OCI-LY1 (cell line): ENCODE measurements at regions not wholly inside any gene's neighbourhood (a gene's known extent, or its start where the extent isn't known, plus 50 kb on each side); places are given as distances from the start of the nearest gene placed in this dataset.

Experiments
- H2AFZ ChIP-seq: fragments of 200-600 bp; sonication (generic), shearing (Covaris generic); 2 replicates; pipeline ENCODE4 v1.6.0; 2014; ENCODE audit warnings: antibody characterized with exemption, mild to moderate bottlenecking, low read length
- H3F3A ChIP-seq: fragments of 200-600 bp; sonication (generic), shearing (Covaris generic); 2 replicates; pipeline ENCODE4 v1.6.0; 2014; ENCODE audit warnings: mild to moderate bottlenecking, antibody characterized with exemption, low read length, moderate library complexity; ENCODE audit not compliant: insufficient read depth
- H3K27ac ChIP-seq: fragments of 200-600 bp; sonication (generic); 2 replicates; pipeline ENCODE4 v1.5.1; 2014; ENCODE audit warnings: low read length, mixed run types, mild to moderate bottlenecking, low read depth; ENCODE audit not compliant: poor library complexity, severe bottlenecking
- H3K27me3 ChIP-seq: fragments of 200-600 bp; sonication (generic); 2 replicates; pipeline ENCODE4 v1.6.0; 2014; ENCODE audit warnings: antibody characterized with exemption, mild to moderate bottlenecking, low read length, moderate library complexity; ENCODE audit not compliant: insufficient read depth
- H3K36me3 ChIP-seq: fragments of 200-600 bp; sonication (generic); 2 replicates; pipeline ENCODE4 v1.6.1; 2014; ENCODE audit warnings: mild to moderate bottlenecking, antibody characterized with exemption, low read length, moderate library complexity, mixed read lengths; ENCODE audit not compliant: insufficient read depth
- H3K4me1 ChIP-seq: fragments of 200-600 bp; sonication (generic); 2 replicates; pipeline ENCODE4 v1.5.1; 2014; ENCODE audit warnings: mild to moderate bottlenecking, low read length, moderate library complexity; ENCODE audit not compliant: insufficient read depth, severe bottlenecking
- H3K4me2 ChIP-seq: fragments of 200-600 bp; sonication (generic), shearing (Covaris generic); 2 replicates; pipeline ENCODE4 v1.6.1; 2014; ENCODE audit warnings: low read length
- H3K4me3 ChIP-seq: fragments of 200-600 bp; sonication (generic); 2 replicates; pipeline ENCODE4 v1.5.1; 2014; ENCODE audit warnings: low read length, low read depth, mild to moderate bottlenecking, mixed read lengths; ENCODE audit not compliant: poor library complexity, severe bottlenecking
- H3K79me2 ChIP-seq: fragments of 200-600 bp; shearing (Covaris generic); 2 replicates; pipeline ENCODE4 v1.6.1; 2016; ENCODE audit warnings: mixed run types, low read length, mixed read lengths; ENCODE audit not compliant: insufficient read depth
- H3K9ac ChIP-seq: fragments of 200-600 bp; sonication (generic), shearing (Covaris generic); 2 replicates; pipeline ENCODE4 v1.6.1; 2014; ENCODE audit warnings: mild to moderate bottlenecking, low read length, mixed read lengths
- H3K9me2 ChIP-seq: fragments of 200-600 bp; sonication (generic), shearing (Covaris generic); 2 replicates; pipeline ENCODE4 v1.6.1; 2014; ENCODE audit warnings: low read depth, mild to moderate bottlenecking, low read length, mixed read lengths
- H3K9me3 ChIP-seq: fragments of 200-600 bp; shearing (Covaris generic); 2 replicates; pipeline ENCODE4 v1.6.1; 2014; ENCODE audit warnings: low read length, mixed read lengths
- H4K20me1 ChIP-seq: fragments of 200-600 bp; sonication (generic), shearing (Covaris generic); 2 replicates; pipeline ENCODE4 v1.6.0; 2016; ENCODE audit warnings: mild to moderate bottlenecking, low read length; ENCODE audit not compliant: insufficient read depth
- EZH2 ChIP-seq: fragments of 200-600 bp; sonication (generic), shearing (Covaris generic); IDR thresholded peaks from 2 replicates; pipeline ENCODE4 v1.8.0; 2017; ENCODE audit warnings: borderline replicate concordance, mixed run types, mild to moderate bottlenecking, antibody characterized with exemption, low read length, moderate library complexity, mixed read lengths
- TF ChIP-seq, protein P1 (sequence below): fragments of 200-600 bp; sonication (generic), shearing (Covaris generic); IDR thresholded peaks from 2 replicates; pipeline ENCODE4 v1.5.1; 2017; ENCODE audit warnings: mild to moderate bottlenecking, antibody characterized with exemption, low read length, moderate library complexity, mixed read lengths

- Histone ChIP-seq H3K4me3 (no peak overlapping the region), H2AFZ (no peak overlapping the region), H3K27me3 (no peaks in the 10 kb centered on the region), H3K4me2 (no peak overlapping the region), H3F3A (no peaks in the 10 kb centered on the region), H3K9me2 (no peaks in the 10 kb centered on the region), H3K27ac (no peak overlapping the region), H3K9ac (no peak overlapping the region), H3K36me3 (no peaks in the 10 kb centered on the region), H3K79me2 (no peaks in the 10 kb centered on the region), H4K20me1 (no peaks in the 10 kb centered on the region), H3K4me1 (no peaks in the 10 kb centered on the region), H3K9me3 (no peaks in the 10 kb centered on the region)
- TF ChIP-seq, protein P1, sequence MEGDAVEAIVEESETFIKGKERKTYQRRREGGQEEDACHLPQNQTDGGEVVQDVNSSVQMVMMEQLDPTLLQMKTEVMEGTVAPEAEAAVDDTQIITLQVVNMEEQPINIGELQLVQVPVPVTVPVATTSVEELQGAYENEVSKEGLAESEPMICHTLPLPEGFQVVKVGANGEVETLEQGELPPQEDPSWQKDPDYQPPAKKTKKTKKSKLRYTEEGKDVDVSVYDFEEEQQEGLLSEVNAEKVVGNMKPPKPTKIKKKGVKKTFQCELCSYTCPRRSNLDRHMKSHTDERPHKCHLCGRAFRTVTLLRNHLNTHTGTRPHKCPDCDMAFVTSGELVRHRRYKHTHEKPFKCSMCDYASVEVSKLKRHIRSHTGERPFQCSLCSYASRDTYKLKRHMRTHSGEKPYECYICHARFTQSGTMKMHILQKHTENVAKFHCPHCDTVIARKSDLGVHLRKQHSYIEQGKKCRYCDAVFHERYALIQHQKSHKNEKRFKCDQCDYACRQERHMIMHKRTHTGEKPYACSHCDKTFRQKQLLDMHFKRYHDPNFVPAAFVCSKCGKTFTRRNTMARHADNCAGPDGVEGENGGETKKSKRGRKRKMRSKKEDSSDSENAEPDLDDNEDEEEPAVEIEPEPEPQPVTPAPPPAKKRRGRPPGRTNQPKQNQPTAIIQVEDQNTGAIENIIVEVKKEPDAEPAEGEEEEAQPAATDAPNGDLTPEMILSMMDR, result no peak
- no peak for TF ChIP-seq EZH2
Measured at GRCh38 chr3:26962492-26963360, 340.2 kb downstream of the LRRC3B start.

- Histone ChIP-seq H3K4me1 (no peaks in the 10 kb centered on the region), H3K79me2 (no peaks in the 10 kb centered on the region), H3F3A (no peaks in the 10 kb centered on the region), H3K4me2 (no peak overlapping the region), H3K27ac (no peak overlapping the region), H3K27me3 (no peaks in the 10 kb centered on the region), H3K9me3 (no peaks in the 10 kb centered on the region), H3K36me3 (no peaks in the 10 kb centered on the region), H3K4me3 (no peak overlapping the region), H2AFZ (no peak overlapping the region), H3K9me2 (no peaks in the 10 kb centered on the region), H3K9ac (no peak overlapping the region), H4K20me1 (no peaks in the 10 kb centered on the region)
- no peak for TF ChIP-seq EZH2
- TF ChIP-seq, protein P1, result peak; percentile 31; the same call in 1 of the 2 replicates
Measured at GRCh38 chr3:26963361-26963743, 340.8 kb downstream of the LRRC3B start.

DNA sequence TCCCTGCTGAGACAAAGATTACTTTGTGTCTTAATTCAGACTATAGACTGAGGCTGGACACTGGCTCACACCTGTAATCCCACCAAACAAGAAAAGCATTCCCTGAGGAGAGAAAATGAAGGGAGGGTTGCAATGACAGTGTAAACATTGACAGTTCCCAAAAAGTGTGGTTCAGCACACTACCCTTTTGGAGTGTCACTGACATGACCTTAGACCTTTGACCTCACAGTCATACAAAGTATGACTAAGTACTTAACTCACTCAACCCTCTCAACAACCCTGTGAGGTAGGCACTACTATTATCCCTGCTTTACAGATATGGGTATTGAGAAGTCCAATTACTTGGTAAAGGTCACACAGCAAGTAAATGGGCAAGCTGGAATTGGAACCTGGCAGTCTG lies 341.7 kb downstream of the LRRC3B start:
- no peaks in the 10 kb centered on the region for H3K79me2 ChIP-seq

More for the DNA sequence above, 341.7 kb downstream of the LRRC3B start:
- Histone ChIP-seq H3K27me3 (no peaks in the 10 kb centered on the region), H3K9me3 (no peaks in the 10 kb centered on the region), H3K4me3 (no peak overlapping the region), H3K9me2 (no peaks in the 10 kb centered on the region), H3K9ac (no peak overlapping the region), H3F3A (no peaks in the 10 kb centered on the region), H2AFZ (no peak overlapping the region), H4K20me1 (no peaks in the 10 kb centered on the region), H3K36me3 (no peaks in the 10 kb centered on the region), H3K4me1 (no peaks in the 10 kb centered on the region), H3K4me2 (no peak overlapping the region), H3K27ac (no peak overlapping the region)
- TF ChIP-seq EZH2, result no peak
- TF ChIP-seq, protein P1, result no peak
